ENCODE measurements at regions not wholly inside any gene's neighbourhood (a gene's known extent, or its start where the extent isn't known, plus 50 kb on each side); places are given as distances from the start of the nearest gene placed in this dataset.
"Not testable (repeated sequence)": the region's sequence is repeated elsewhere in the genome, so short reads cannot be mapped to it uniquely, and the experiment has no call there.

DNA sequence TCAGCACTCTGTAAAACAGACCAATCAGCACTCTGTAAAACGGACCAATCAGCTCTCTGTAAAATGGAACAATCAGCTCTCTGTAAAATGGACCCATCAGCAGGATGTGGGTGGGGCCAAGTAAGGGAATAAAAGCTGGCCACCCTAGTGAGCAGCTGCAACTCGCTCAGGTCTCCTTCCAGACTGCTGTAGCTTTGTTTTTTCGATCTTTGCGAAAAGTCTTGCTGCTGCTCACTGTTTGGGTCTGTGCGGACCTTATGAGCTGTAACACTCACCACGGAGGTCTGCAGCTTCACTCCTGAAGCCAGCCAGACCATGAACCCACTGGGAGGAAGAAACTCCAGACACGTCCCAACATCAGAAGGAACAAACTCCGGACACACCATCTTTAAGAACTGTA is 414.9 kb upstream of the DIPK2B start:
- H3K27me3 ChIP-seq (ENCODE audit: control insufficient read depth, insufficient read depth, low read length); POLR2A ChIA-PET (ENCODE audit: unreplicated experiment); H3K4ac ChIP-seq (ENCODE audit: low read depth, low read length); H4K91ac ChIP-seq (ENCODE audit: insufficient read depth, low read depth, low read length); CTCF ChIA-PET; H2BK5ac ChIP-seq (ENCODE audit: low read depth, low read length, poor library complexity, severe bottlenecking); in situ Hi-C loops (cut with MboI; ENCODE audit: low sequenced_read_pairs); H2AFZ ChIP-seq (replicated peaks; ENCODE audit: low read length, poor library complexity); H3K36me3 ChIP-seq (ENCODE audit: control insufficient read depth, insufficient read depth, low read length); H3K4me2 ChIP-seq (ENCODE audit: low read depth, low read length); H2AK9ac ChIP-seq (replicated peaks; ENCODE audit: low read depth, low read length, poor library complexity); intact Hi-C loops (cut with micrococcal nuclease); H3K14ac ChIP-seq (replicated peaks; ENCODE audit: low read depth, low read length); H4K5ac ChIP-seq (ENCODE audit: low read depth, low read length); H4K20me1 ChIP-seq (ENCODE audit: insufficient read depth, low read length); ATAC-seq (ENCODE audit: low read depth); DNase-seq; H3K56ac ChIP-seq (ENCODE audit: extremely low read depth, insufficient read depth, low read length); H3K23ac ChIP-seq (ENCODE audit: low read depth, low read length); dilution Hi-C loops (cut with HindIII; ENCODE audit: low sequenced_read_pairs, unreplicated experiment); H3K18ac ChIP-seq (ENCODE audit: low read depth, low read length); H4K8ac ChIP-seq (ENCODE audit: low read depth in 2 of 2, low read length in 2 of 2); BruUV-seq (replicated peaks); H3K27ac ChIP-seq (ENCODE audit: insufficient read depth, low read length); H2BK20ac ChIP-seq (ENCODE audit: low read depth, low read length); H3K79me1 ChIP-seq (ENCODE audit: low read depth in 1 of 2, low read length in 2 of 2); H2AK5ac ChIP-seq (ENCODE audit: low read depth, low read length); H3K4me3 ChIP-seq (ENCODE audit: insufficient read depth, low read depth, low read length); H2BK120ac ChIP-seq (ENCODE audit: low read depth, low read length); H3K9ac ChIP-seq (ENCODE audit: low read depth, low read length); H3K9me1 ChIP-seq (ENCODE audit: insufficient read depth, low read length); H3K4me1 ChIP-seq (ENCODE audit: control insufficient read depth, insufficient read depth, low read length); H3K9me3 ChIP-seq (ENCODE audit: control insufficient read depth, insufficient read depth, low read length); H2BK15ac ChIP-seq (ENCODE audit: low read depth, low read length): not testable (repeated sequence)
- WGBS, 2 experiments (ENCODE audit: extremely low coverage in 2 of 2, insufficient read length in 1 of 2) = 73% methylated on average over 3 of the region's 8 CpGs; no CpG with 5 or more reads in 1 of the 2 experiments

Measured in IMR-90 (cell line).